CD4-positive, alpha-beta T cell treated with Interleukin-2 at 100 ng/mL for 4 hours (primary cell): ENCODE measurements at regions not wholly inside any gene's neighbourhood (a gene's known extent, or its start where the extent isn't known, plus 50 kb on each side); places are given as distances from the start of the nearest gene placed in this dataset.
A peak's percentile ranks its signal among the peaks of the same experiment; 100 is the strongest.

Source experiments
- DNase-seq: peaks from one replicate; pipeline ENCODE4 v3.0.0-alpha.2; 2020; ENCODE audit warnings: low spot score

GRCh38 chr9:7946458-7946857, 146.9 kb upstream of the DMAC1 start:
- no peak for DNase-seq

DNA sequence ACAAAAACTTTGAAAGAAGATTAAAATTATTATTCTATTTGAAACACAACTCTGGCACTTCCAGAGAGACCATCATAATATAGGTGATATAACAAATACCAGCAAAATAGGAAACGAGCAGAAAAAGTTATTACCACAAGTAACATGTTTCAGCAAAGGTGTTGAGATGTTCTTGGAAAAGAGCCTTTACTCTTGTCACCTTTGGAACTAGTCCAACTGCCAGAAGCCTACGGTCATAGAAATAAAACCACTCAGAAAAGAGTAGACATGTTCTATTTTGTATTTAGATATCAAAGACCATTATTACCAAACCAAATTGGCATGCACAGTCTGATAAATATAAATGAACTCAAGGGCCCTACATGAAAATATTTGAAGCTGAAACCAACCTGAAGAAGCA, 145.0 kb upstream of the DMAC1 start:
- DNase-seq: no peak

DNA sequence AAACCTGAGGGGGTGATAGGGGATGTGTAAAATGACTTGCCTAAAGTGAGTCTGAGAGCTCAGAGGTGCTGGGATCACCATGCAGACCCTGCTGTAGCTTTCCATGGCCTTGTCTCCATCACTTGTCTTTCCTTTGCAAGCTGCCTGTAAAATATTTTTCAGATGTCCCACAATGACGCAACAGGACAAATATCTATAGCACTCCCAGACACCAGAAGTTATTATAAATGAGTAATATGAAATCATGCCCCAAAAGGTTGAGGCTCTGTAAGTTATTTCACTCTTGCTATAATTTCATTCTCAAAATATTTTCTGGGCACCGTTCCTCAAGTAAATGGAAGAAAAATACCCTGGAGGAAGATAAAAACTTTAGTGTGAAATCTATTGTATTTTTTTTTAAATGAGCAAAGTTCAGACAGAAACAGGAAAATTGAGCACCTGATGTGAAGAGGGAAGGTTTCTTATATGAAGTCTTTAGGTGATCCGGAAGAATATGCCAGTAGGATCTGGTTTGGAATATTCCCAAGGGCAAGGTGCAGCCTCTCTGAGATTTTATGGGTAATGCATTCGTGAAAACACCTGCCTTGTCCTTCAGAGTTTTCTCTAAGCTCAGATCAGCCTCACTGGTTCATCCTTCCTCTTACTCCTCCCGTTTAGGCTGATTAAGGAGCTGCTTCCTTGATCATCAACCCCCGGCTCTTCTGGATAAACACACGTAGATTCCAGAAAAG, 138.3 kb upstream of the DMAC1 start:
- no peak for DNase-seq

DNA sequence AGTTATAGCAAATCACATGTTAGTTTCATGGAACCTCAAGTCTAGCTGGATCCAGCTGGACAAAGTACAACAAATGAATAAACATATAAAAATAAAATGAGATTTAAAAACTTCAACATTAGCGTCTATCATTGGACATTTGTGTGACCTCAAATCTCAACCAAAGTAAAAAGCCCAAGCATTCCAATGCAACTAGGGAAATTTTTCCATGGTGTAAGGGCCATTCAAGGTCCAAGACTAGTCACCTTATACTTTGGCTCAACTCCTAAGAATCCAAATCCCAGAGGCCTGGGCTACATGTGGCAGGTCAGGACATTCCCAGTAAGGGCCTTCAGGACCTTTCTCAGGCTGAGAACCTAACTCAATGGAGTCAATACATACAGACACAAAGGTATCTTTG, 137.4 kb upstream of the DMAC1 start:
- DNase-seq: no peak

DNA sequence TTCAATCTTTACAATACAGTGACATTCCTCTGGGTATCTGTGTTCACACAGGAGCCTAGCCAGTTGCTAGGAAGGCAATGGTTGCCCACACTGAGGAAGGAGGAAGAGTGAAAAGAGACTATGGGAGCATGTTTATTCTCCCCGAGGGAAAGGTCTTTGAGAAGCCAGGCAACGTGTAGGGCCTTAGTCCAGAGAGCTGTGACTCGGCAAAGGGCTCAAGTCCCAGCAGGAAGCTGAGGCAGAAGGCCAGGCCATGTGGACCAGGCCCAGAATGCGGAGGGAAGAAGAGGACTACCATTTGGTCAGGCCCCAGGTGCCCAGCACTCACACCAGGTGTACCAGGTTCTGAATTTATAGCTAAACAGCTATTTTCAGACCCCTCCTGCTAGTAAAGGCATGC, 136.6 kb upstream of the DMAC1 start:
- DNase-seq: no peak

DNA sequence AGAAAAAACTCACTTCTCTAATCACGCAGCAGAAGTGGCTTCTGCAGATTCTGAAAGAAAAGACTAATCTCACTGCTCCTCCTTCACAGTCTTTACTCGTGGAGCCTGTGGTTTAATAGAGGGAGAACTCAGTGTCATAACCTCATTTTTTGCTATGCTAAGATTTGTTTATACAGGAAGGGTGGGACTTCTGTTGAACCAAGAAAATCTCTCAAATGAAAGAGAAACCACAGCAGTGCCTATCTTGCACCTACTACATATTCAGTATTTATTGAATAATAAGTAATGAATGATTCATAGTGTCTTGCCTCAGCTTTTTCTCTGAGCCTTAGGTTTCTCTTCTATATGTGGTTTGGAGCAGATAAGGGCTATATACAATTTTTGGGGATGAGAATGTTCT, 136.1 kb upstream of the DMAC1 start:
- DNase-seq: peak; percentile 71

DNA sequence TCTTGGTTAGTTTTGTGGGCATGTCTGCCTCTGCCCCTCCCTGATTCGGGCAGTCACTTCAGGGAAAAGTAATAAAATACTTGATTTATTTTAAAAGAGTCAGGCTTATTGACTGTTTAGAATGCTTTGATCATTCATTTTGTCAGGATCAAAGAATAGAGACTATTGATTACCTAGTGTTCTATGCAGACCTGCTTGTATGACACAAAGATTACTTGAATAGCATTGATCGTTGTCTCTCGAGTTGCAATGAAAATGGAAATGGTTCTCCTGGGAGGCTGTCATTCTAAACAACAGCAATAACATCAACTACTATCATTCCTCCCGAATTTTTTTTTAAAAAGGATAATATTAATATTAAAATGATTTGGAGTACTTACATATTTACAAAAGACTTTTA, 133.2 kb upstream of the DMAC1 start:
- no peak for DNase-seq

GRCh38 chr9:7930613-7931012, 131.0 kb upstream of the DMAC1 start:
- no peak for DNase-seq

- no peak for DNase-seq
Measured at GRCh38 chr9:7921545-7922197, 122.1 kb upstream of the DMAC1 start.

DNA sequence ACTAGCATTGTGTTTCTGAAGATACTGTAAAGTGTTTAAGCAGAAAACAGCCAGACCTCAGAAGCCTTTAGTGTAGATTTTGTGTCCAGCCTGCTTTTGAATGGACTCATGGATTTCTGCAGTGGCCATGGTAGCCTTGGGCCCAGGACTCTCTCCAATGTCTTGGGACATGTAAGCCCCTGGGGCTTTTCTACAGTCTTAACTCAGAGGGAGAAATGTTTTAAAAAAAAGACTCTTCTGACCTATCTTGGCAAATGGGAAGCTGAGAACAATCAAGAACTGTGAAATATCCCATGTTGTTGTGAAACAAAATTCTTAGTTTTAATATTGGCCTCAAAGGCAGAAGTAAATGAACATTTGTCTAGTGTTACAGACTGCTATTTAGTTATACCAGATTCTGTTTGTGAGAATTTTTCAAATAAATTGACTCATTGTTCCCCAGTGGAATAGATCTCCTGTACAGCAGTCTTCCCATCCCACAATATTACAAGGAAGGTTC, 112.5 kb upstream of the DMAC1 start:
- DNase-seq: no peak

DNA sequence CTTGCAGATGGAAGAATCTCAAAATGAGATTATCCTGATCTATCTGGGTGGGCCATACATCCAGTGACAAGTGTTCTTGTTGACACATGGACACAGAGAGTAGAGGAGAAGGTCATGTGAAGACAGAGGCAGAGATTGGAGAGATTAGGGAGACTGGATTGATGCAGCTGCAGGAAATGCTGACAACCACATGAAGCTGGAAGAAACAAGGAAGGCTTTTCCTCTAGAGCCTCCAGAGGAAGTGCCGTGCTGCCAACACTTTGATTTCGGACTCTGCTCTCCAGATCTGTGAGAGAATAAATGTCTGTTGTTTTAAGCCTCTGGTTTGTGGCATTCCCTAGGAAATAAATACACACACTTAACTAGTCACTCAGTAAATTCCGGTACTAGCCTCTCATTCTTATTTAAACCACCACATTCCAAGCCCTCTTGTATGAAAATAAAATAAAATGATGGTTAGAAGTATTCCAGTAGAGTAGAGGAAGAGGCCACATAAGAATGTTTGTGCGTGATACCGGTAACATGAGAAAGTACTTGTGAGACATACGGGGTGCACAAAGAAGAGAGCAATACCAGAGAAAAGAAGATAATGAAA, 110.9 kb upstream of the DMAC1 start:
- no peak for DNase-seq

GRCh38 chr9:7909537-7909936, 110.0 kb upstream of the DMAC1 start:
- DNase-seq: no peak

DNA sequence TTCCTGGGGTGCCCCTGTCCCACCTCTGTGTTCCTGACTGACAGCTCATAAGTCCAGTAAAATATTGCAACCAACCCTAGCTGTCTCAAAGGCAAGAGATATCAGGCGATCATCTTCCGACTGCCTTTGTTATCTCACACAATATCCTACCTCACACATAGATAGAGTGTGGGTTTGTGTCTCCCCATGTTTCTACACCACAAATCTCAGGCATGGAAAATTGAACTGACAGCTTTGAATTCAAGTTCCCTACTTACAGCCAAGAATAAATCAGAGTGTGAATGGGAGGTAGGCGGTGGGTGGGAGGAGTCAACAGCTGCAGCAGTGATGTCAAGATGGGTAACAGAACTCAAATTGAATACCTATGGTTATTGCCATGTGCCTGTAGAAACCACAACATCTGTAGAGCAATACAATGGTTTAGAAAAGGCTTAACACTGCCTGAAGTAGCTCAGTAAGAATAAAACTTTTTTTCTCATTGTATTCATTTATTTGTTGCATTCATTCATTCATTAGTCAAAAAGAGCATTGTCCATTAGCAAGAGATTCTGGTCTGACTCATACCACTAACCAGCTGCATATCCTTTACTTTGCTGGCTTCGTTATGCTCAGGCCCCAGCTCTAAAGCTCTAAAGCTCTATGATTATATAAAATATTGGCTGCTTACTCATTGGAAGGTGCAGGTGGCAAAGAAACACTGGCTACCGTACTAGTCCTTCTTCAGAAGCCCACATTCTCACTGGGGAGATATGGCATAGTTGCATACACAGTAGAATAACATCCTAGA, 108.2 kb upstream of the DMAC1 start:
- no peak for DNase-seq

GRCh38 chr9:7906783-7907550, 107.4 kb upstream of the DMAC1 start:
- no peak for DNase-seq

DNA sequence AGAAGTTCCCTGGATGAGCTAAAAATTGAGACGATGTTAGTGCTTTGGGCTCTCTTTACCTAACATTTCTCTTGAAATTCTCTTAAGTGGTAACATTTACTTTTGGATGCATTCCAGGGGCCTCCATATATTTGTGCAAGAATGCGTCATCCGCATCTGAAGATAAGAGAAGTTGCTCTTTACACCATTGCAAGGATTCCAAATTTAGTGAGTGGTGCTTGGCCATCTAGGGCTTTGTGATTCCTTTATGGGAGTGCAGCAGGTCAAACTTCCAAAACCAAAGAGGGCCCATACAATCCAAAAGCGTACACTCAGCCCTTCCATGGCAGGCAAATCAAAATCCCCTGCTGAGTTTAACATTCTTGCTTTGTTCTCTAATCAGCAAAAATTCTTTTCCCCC, 102.0 kb upstream of the DMAC1 start:
- no peak for DNase-seq

- no peak for DNase-seq
Measured at GRCh38 chr9:7900541-7900940, 101.0 kb upstream of the DMAC1 start.

- no peak for DNase-seq
Measured at GRCh38 chr9:7899753-7900152, 100.2 kb upstream of the DMAC1 start.

- no peak for DNase-seq
Measured at GRCh38 chr9:7894231-7894630, 94.7 kb upstream of the DMAC1 start.

- DNase-seq: no peak
Measured at GRCh38 chr9:7892975-7893374, 93.4 kb upstream of the DMAC1 start.

DNA sequence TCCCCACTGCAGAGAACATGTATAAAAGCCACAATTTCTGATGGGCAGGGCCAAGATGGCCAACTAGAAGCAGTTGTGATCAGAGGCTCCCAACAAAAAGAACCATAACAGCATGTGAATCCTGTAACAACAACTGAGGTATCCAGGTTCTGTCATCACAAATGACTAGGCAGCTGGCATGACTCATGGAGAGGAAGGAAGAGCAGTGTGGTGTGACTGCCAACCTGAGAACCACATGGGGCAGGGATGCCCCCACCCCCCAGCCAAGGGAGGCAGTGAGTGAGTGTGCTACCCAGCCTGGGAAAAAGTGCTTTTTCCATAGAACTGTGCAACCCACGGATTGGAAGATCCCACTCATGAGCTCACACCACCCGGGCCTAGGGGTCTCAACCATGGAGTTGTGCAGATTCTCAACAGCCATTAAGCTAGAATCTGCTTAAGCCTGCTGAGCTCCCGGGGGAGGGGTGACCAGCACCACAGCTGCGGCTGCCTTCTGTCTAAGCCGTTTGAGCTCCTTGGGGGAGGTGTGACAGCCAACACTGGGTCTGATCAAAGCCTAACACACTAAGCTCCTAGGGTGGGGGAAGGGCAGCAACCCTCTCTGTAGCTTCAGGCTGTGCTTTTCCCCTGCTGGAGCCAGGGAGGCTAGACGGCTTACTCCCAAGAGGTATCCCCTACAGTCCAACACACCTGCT, 80.1 kb upstream of the DMAC1 start:
- DNase-seq: peak; percentile 19
